ENCODE measurements at regions not wholly inside any gene's neighbourhood (a gene's known extent, or its start where the extent isn't known, plus 50 kb on each side); places are given as distances from the start of the nearest gene placed in this dataset.

GRCh38 chr4:152021788-152022438, 261.1 kb upstream of the GATB start:
- Histone ChIP-seq H3K4me3 (IDR thresholded peaks at IDR 0.05; ENCODE audit: insufficient read depth, low read depth, low read length) (no peak overlapping the region), H2AFZ (ENCODE audit: low read depth) (no peak overlapping the region), H3K4me1 (ENCODE audit: low read depth, poor library complexity, severe bottlenecking) (no peaks in the 10 kb centered on the region), H3K9ac (no peak overlapping the region), H3K36me3 (ENCODE audit: insufficient read depth) (no peaks in the 10 kb centered on the region), H3K79me2 (ENCODE audit: insufficient read depth, low read depth) (no peaks in the 10 kb centered on the region), H4K20me1 (ENCODE audit: insufficient read depth) (no peaks in the 10 kb centered on the region), H3K27ac (no peak overlapping the region), H3K27me3 (ENCODE audit: insufficient read depth, low read depth) (no peaks in the 10 kb centered on the region), H3K4me2 (no peak overlapping the region)
- no peak for TF ChIP-seq CTCF (conservative IDR thresholded peaks at IDR 0.05; ENCODE audit: low read depth, low read length)

- Histone ChIP-seq H2AFZ (ENCODE audit: low read depth) (no peak overlapping the region), H3K27ac (no peak overlapping the region), H3K4me2 (no peak overlapping the region), H3K4me3 (IDR thresholded peaks at IDR 0.05; ENCODE audit: insufficient read depth, low read depth, low read length) (no peak overlapping the region), H3K27me3 (ENCODE audit: insufficient read depth, low read depth) (no peaks in the 10 kb centered on the region), H3K9ac (no peak overlapping the region), H3K79me2 (ENCODE audit: insufficient read depth, low read depth) (no peaks in the 10 kb centered on the region), H3K4me1 (ENCODE audit: low read depth, poor library complexity, severe bottlenecking) (no peaks in the 10 kb centered on the region), H4K20me1 (ENCODE audit: insufficient read depth) (no peaks in the 10 kb centered on the region), H3K36me3 (ENCODE audit: insufficient read depth) (no peaks in the 10 kb centered on the region)
- no peak for TF ChIP-seq CTCF (conservative IDR thresholded peaks at IDR 0.05; ENCODE audit: low read depth, low read length)
These were observed 259.3 kb upstream of the GATB start for GRCh38 chr4:152020073-152020472.

GRCh38 chr4:152016303-152016620, 255.5 kb upstream of the GATB start:
- H3K79me2 ChIP-seq (ENCODE audit: insufficient read depth, low read depth), result no peaks in the 10 kb centered on the region
- no peak overlapping the region for H3K27ac ChIP-seq
- H3K27me3 ChIP-seq (ENCODE audit: insufficient read depth, low read depth), result no peaks in the 10 kb centered on the region
- no peak overlapping the region for H3K4me3 ChIP-seq (IDR thresholded peaks at IDR 0.05; ENCODE audit: insufficient read depth, low read depth, low read length)
- H3K9ac ChIP-seq, result no peak overlapping the region
- no peak overlapping the region for H3K4me2 ChIP-seq
- H4K20me1 ChIP-seq (ENCODE audit: insufficient read depth), result no peaks in the 10 kb centered on the region
- H2AFZ ChIP-seq (ENCODE audit: low read depth), result no peak overlapping the region
- no peaks in the 10 kb centered on the region for H3K36me3 ChIP-seq (ENCODE audit: insufficient read depth)
- peaks cover 18% of the 10 kb centered on the region for H3K4me1 ChIP-seq (ENCODE audit: low read depth, poor library complexity, severe bottlenecking)
- no peak for TF ChIP-seq CTCF (conservative IDR thresholded peaks at IDR 0.05; ENCODE audit: low read depth, low read length)

GRCh38 chr4:152015597-152016302, 254.9 kb upstream of the GATB start:
- no peak overlapping the region for H3K4me2 ChIP-seq
- peaks cover 23% of the 10 kb centered on the region for H3K4me1 ChIP-seq (ENCODE audit: low read depth, poor library complexity, severe bottlenecking)
- H3K36me3 ChIP-seq (ENCODE audit: insufficient read depth), result no peaks in the 10 kb centered on the region
- H4K20me1 ChIP-seq (ENCODE audit: insufficient read depth), result no peaks in the 10 kb centered on the region
- H3K79me2 ChIP-seq (ENCODE audit: insufficient read depth, low read depth), result no peaks in the 10 kb centered on the region
- no peak overlapping the region for H3K9ac ChIP-seq
- H3K27me3 ChIP-seq (ENCODE audit: insufficient read depth, low read depth), result no peaks in the 10 kb centered on the region
- no peak for TF ChIP-seq CTCF (conservative IDR thresholded peaks at IDR 0.05; ENCODE audit: low read depth, low read length)
- H2AFZ ChIP-seq (ENCODE audit: low read depth), result no peak overlapping the region
- H3K27ac ChIP-seq, result no peak overlapping the region
- no peak overlapping the region for H3K4me3 ChIP-seq (IDR thresholded peaks at IDR 0.05; ENCODE audit: insufficient read depth, low read depth, low read length)
